ENCODE measurements at regions not wholly inside any gene's neighbourhood (a gene's known extent, or its start where the extent isn't known, plus 50 kb on each side); places are given as distances from the start of the nearest gene placed in this dataset.

- Histone ChIP-seq H3K56ac (replicated peaks; ENCODE audit: insufficient read length, low read depth, low read length) (no peak overlapping the region), H3K18ac (ENCODE audit: extremely low read depth, low read length) (no peak overlapping the region), H2AK5ac (ENCODE audit: low read depth, low read length) (no peak overlapping the region), H3K79me1 (ENCODE audit: low read depth, low read length) (no peaks in the 10 kb centered on the region), H3K9ac (replicated peaks in 1 of 4; ENCODE audit: extremely low read depth in 1 of 4, low read depth in 3 of 4, low read length in 3 of 4) (peak overlapping the region in 1 of 4 experiments; percentile 38; a peak in 1 of 7 replicates), H2BK120ac (replicated peaks; ENCODE audit: low read depth, low read length) (no peak overlapping the region), H3K4me2 (ENCODE audit: insufficient read depth in 1 of 2, low read depth in 2 of 2, low read length in 2 of 2) (no peak overlapping the region), H3K14ac (ENCODE audit: insufficient read length) (no peak overlapping the region), H2BK12ac (ENCODE audit: low read depth, low read length) (no peak overlapping the region), H3K27ac (ENCODE audit: low read depth, low read length) (no peak overlapping the region), H2BK15ac (ENCODE audit: low read length) (no peak overlapping the region), H2BK5ac (ENCODE audit: low read depth, low read length) (no peak overlapping the region), H4K91ac (replicated peaks; ENCODE audit: insufficient read length, low read length) (no peak overlapping the region), H2AFZ (ENCODE audit: low read length) (no peak overlapping the region), H3K23me2 (ENCODE audit: low read depth, low read length) (peaks cover 2% of the 10 kb centered on the region; the same call in 1 of the 2 replicates), H4K8ac (ENCODE audit: extremely low read depth, insufficient read depth, low read length) (no peak overlapping the region), H3K4ac (replicated peaks; ENCODE audit: insufficient read length, low read depth, low read length) (no peak overlapping the region), H3K9me3 (ENCODE audit: insufficient read depth in 2 of 2, low read depth in 1 of 2, low read length in 1 of 2) (no peaks in the 10 kb centered on the region; a peak in 1 of 4 replicates), H4K20me1 (replicated peaks in 1 of 2; ENCODE audit: control insufficient read depth in 1 of 2, insufficient read depth in 2 of 2, low read length in 2 of 2) (peaks cover 0 to 3% of the 10 kb centered on the region in 2 experiments), H3K23ac (ENCODE audit: insufficient read length) (no peak overlapping the region), H3K4me1 (replicated peaks in 1 of 4; ENCODE audit: control insufficient read depth in 3 of 4, insufficient read depth in 4 of 4, low read length in 3 of 4) (peaks cover 0 to 6% (median 0%) of the 10 kb centered on the region in 4 experiments; a peak in 1 of 7 replicates), H4K5ac (ENCODE audit: insufficient read length, low read depth, low read length) (no peak overlapping the region), H3K36me3 (ENCODE audit: control insufficient read depth in 2 of 4, insufficient read depth in 4 of 4, low read length in 3 of 4) (no peaks in the 10 kb centered on the region), H3K79me2 (ENCODE audit: control insufficient read depth in 1 of 2, insufficient read depth in 2 of 2, low read length in 2 of 2) (no peaks in the 10 kb centered on the region), H3K4me3 (ENCODE audit: extremely low read depth in 1 of 4, insufficient read depth in 2 of 4, low read depth in 3 of 4, low read length in 4 of 4) (no peak overlapping the region), H2BK20ac (ENCODE audit: low read length) (no peak overlapping the region), H3K27me3 (replicated peaks in 1 of 4; ENCODE audit: control insufficient read depth in 3 of 4, extremely low read depth in 1 of 4, insufficient read depth in 3 of 4, low read length in 3 of 4) (peaks cover 0 to 3% (median 0%) of the 10 kb centered on the region in 4 experiments; a peak in 1 of 7 replicates)
- TF ChIP-seq SIN3A (conservative IDR thresholded peaks at IDR 0.05 in 1 of 2, IDR thresholded peaks at IDR 0.05 in 1 of 2; ENCODE audit: low read depth in 1 of 2, low read length in 2 of 2) (no peak), EGR1 (IDR thresholded peaks at IDR 0.05; ENCODE audit: borderline replicate concordance, low read depth, low read length) (no peak), BRCA1 (IDR thresholded peaks at IDR 0.05; ENCODE audit: low read depth, low read length) (no peak), KDM1A (IDR thresholded peaks at IDR 0.05; ENCODE audit: borderline replicate concordance, low read length) (no peak), GTF2F1 (IDR thresholded peaks at IDR 0.05; ENCODE audit: borderline replicate concordance, low read depth, low read length) (no peak), NRF1 (IDR thresholded peaks at IDR 0.05; ENCODE audit: low read depth, low read length) (no peak), SP1 (IDR thresholded peaks at IDR 0.05; ENCODE audit: low read depth, low read length) (no peak), KDM5A (IDR thresholded peaks at IDR 0.05; ENCODE audit: low read length) (no peak), CTBP2 (IDR thresholded peaks at IDR 0.05; ENCODE audit: borderline replicate concordance, insufficient read depth, insufficient read length, low read length) (no peak), GABPA (IDR thresholded peaks at IDR 0.05; ENCODE audit: borderline replicate concordance, insufficient read depth, low read length) (no peak), RAD21 (IDR thresholded peaks at IDR 0.05 in 1 of 2, conservative IDR thresholded peaks at IDR 0.05 in 1 of 2; ENCODE audit: low read depth in 2 of 2, low read length in 2 of 2) (no peak)
- WGBS, 2 experiments (ENCODE audit: extremely low coverage in 1 of 2, insufficient coverage in 1 of 2, insufficient read length in 1 of 2, insufficient replicate concordance in 2 of 2, low coverage in 1 of 2, low lambda C conversion rate in 2 of 2, missing lambda C conversion rate in 1 of 2): 63% methylated on average over 6 of the region's 6 CpGs; no CpG with 5 or more reads in 1 of the 2 experiments
- DNase-seq (ENCODE audit: low read depth in 1 of 2, low spot score in 2 of 2) (no peak), FAIRE-seq (no peak)
- POLR2A ChIA-PET (ENCODE audit: partially characterized antibody): no interaction called here
- CTCF ChIA-PET (ENCODE audit: partially characterized antibody): interaction anchor here (0.8 kb wide), 1 partner anchor 168 kb away, joined by 4 read pairs; no protein-coding TSS in a partner anchor
Observed at GRCh38 chr5:3032513-3032912, 281.0 kb upstream of the IRX2 start.
